Suppressor macrophage (primary cell): ENCODE measurements at regions not wholly inside any gene's neighbourhood (a gene's known extent, or its start where the extent isn't known, plus 50 kb on each side); places are given as distances from the start of the nearest gene placed in this dataset.

Experiments
- DNase-seq, 4 experiments: peaks; one replicate each; pipeline ENCODE4 v3.0.0-alpha.2; 2020 to 2022

DNA sequence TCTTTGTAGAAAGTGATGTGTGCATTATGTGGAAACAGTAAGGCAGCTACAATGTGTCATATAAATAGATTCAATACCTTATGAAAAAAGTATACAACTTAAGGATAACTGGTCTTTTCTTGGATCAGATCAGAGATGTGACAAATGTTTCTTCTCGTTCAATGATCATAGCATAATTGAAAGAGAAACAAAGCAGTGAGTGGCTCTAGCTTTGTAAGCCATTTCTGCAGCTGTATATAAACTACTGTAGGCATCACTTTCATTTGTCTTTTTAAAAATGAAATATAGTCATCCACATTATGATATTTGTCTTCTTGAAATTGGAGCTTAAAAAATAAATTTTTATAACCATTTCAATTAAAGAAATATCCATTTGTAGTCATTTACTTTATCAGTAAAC lies 63.8 kb upstream of the LMO3 start:
- DNase-seq: no peak

DNA sequence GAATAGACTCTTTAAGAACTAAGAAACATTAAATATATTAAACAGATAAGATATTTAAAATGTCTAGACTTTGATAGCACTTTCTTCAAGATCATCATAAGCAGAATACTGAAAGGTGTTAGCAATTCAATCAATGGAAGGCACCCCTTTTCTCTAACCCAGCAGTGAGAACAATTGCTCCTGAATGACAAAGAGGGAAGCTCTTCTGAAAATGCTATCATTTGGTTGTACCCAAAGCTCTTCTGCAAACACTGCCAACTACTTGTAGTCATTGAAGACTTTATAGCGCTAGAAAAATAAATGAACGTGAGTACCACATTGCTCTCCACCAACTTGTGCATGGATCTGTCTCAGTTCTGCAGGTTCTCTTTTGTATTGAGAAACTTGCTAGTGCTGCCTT lies 62.2 kb upstream of the LMO3 start:
- no peak for DNase-seq

GRCh38 chr12:16658699-16659098 lies 52.7 kb upstream of the LMO3 start:
- DNase-seq: no peak
